Peyer's patch (tissue), 4 donors: ENCODE measurements at regions not wholly inside any gene's neighbourhood (a gene's known extent, or its start where the extent isn't known, plus 50 kb on each side); places are given as distances from the start of the nearest gene placed in this dataset.

Experiments used
- POLR2A ChIP-seq, 2 donors: fragments of 450-650 bp; IDR thresholded peaks; one replicate each; pipeline ENCODE4 v1.5.1; 2017; ENCODE audit warnings: antibody characterized with exemption in 2 of 2, mild to moderate bottlenecking in 2 of 2, moderate library complexity in 2 of 2
- TF ChIP-seq, protein P1 (sequence below), 6 experiments: fragments of 450-650 bp in 4 of 6; fragments of 200-600 bp in 2 of 6; sonication (generic) in 1 of 6; IDR thresholded peaks; one replicate each; pipeline ENCODE4 v1.5.1; 2017 to 2019; ENCODE audit warnings: antibody characterized with exemption in 6 of 6, mild to moderate bottlenecking in 3 of 6, moderate library complexity in 1 of 6

DNA sequence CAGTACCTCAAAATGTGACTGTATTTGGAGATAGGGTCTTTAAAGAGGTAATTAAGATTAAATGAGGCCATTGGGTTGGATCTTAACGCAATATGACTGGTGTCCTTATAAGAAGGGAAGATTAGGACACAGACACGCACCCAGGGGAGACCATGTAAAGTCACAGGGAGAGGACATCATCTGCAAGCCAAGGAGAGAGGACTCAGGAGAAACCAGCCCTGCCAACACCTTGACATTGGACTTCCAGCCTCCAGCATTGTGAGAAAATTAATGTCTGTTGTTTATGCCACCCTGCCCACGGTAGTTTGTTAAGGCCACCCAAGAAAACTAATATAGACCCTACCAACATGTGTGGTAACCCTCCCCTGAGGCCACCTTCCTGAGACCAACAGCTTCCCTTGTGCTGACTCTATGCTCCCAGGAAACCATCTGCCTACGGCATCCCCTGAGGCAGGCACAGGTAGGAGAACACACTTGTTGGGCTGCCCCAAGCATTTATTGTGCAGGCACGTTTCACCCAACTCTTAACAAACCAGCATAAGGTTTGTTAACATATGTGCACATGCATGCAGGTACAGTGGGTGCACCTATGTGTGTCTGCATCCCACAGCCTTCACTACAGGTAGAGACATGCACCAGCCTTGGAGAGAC is 161.5 kb upstream of the AGAP1 start:
- TF ChIP-seq, protein P1, sequence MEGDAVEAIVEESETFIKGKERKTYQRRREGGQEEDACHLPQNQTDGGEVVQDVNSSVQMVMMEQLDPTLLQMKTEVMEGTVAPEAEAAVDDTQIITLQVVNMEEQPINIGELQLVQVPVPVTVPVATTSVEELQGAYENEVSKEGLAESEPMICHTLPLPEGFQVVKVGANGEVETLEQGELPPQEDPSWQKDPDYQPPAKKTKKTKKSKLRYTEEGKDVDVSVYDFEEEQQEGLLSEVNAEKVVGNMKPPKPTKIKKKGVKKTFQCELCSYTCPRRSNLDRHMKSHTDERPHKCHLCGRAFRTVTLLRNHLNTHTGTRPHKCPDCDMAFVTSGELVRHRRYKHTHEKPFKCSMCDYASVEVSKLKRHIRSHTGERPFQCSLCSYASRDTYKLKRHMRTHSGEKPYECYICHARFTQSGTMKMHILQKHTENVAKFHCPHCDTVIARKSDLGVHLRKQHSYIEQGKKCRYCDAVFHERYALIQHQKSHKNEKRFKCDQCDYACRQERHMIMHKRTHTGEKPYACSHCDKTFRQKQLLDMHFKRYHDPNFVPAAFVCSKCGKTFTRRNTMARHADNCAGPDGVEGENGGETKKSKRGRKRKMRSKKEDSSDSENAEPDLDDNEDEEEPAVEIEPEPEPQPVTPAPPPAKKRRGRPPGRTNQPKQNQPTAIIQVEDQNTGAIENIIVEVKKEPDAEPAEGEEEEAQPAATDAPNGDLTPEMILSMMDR (IDR thresholded peaks at IDR 0.05), result no peak
- TF ChIP-seq POLR2A (IDR thresholded peaks at IDR 0.05), result no peak
